ENCODE measurements at regions not wholly inside any gene's neighbourhood (a gene's known extent, or its start where the extent isn't known, plus 50 kb on each side); places are given as distances from the start of the nearest gene placed in this dataset.

DNA sequence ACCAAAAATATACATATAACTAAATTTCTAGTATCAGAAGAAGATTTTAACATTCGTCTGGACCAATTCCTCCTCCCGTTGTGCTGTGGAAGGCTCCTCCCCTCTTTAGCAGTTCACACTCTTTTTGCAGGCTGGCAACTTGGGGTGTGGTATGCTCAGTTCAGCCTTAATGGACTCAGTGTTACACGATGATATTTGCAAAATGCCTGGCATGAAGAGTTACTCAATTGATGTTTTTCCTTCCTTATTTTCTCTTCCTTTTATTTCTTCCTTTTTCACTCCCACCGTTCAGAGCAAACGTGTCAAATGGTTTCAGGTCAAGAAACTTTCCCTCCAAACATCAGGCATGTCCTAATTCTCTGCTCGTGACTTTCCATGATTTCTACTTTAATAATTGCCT, 248.3 kb downstream of the PHF14 start:
- WGBS, result 77% methylated on average over 6 of the region's 6 CpGs
- intact Hi-C loops (cut with DNase I), result no loop called here
- Histone ChIP-seq H3K9me3 (no peaks in the 10 kb centered on the region), H3K4me1 (replicated peaks) (no peaks in the 10 kb centered on the region), H3K27ac (no peak overlapping the region), H3K27me3 (replicated peaks; ENCODE audit: insufficient read depth) (no peaks in the 10 kb centered on the region), H3K4me3 (no peak overlapping the region), H3K36me3 (no peaks in the 10 kb centered on the region)
- no peak for DNase-seq (ENCODE audit: low spot score)
- no peak for TF ChIP-seq POLR2A (IDR thresholded peaks at IDR 0.05)
- TF ChIP-seq POLR2AphosphoS5 (IDR thresholded peaks at IDR 0.05), result no peak
- TF ChIP-seq CTCF (IDR thresholded peaks at IDR 0.05), result no peak

- DNase-seq (ENCODE audit: low spot score), result no peak
- H3K36me3 ChIP-seq, result no peaks in the 10 kb centered on the region
- H3K9me3 ChIP-seq, result no peaks in the 10 kb centered on the region
- no peaks in the 10 kb centered on the region for H3K4me1 ChIP-seq (replicated peaks)
- no peak overlapping the region for H3K27ac ChIP-seq
- H3K27me3 ChIP-seq (replicated peaks; ENCODE audit: insufficient read depth), result no peaks in the 10 kb centered on the region
- TF ChIP-seq POLR2AphosphoS5 (IDR thresholded peaks at IDR 0.05) (no peak), POLR2A (IDR thresholded peaks at IDR 0.05) (no peak), CTCF (IDR thresholded peaks at IDR 0.05) (no peak)
- intact Hi-C loops (cut with DNase I), result no loop called here
- no peak overlapping the region for H3K4me3 ChIP-seq
These were observed 250.9 kb downstream of the PHF14 start for GRCh38 chr7:11224535-11224934.

GRCh38 chr7:11228515-11228914, 254.8 kb downstream of the PHF14 start:
- WGBS, result 7% methylated on average over 2 of the region's 2 CpGs
- Histone ChIP-seq H3K4me3 (no peak overlapping the region), H3K27me3 (replicated peaks; ENCODE audit: insufficient read depth) (no peaks in the 10 kb centered on the region), H3K27ac (peak overlapping the region in 1 of 2 donors; percentile 21), H3K4me1 (replicated peaks) (no peaks in the 10 kb centered on the region), H3K9me3 (no peaks in the 10 kb centered on the region), H3K36me3 (no peaks in the 10 kb centered on the region)
- no peak for TF ChIP-seq CTCF (IDR thresholded peaks at IDR 0.05)
- TF ChIP-seq POLR2AphosphoS5 (IDR thresholded peaks at IDR 0.05), result peak; percentile 82
- TF ChIP-seq POLR2A (IDR thresholded peaks at IDR 0.05), result no peak
- DNase-seq (ENCODE audit: low spot score), result peak; percentile 79
- intact Hi-C loops (cut with DNase I), result no loop called here

DNA sequence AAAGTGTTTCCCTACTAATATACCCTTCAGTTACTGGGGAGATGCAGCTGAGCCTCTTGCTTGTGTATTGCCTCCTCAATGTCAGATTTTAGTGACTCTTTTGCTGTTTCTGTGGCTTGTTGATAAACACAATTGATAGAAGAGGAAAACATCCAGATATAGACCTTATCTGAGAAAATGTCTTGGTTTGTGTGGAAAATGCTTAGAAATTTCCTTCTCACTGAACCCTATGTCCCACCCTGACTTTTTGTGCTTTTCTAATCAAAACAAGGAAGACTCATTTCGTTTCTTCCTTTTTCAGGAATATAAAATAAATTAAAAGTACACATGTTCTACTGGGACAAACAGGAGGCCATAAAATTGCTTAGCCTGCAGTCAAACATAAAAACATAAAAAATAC, 257.5 kb downstream of the PHF14 start:
- H3K9me3 ChIP-seq, result no peaks in the 10 kb centered on the region
- no peak overlapping the region for H3K4me3 ChIP-seq
- intact Hi-C loops (cut with DNase I), result no loop called here
- WGBS, result 40% methylated on average over 1 of the region's 1 CpG
- no peak for TF ChIP-seq CTCF (IDR thresholded peaks at IDR 0.05)
- TF ChIP-seq POLR2A (IDR thresholded peaks at IDR 0.05), result no peak
- H3K27ac ChIP-seq, result no peak overlapping the region
- H3K4me1 ChIP-seq (replicated peaks), result no peaks in the 10 kb centered on the region
- DNase-seq (ENCODE audit: low spot score), result no peak
- H3K36me3 ChIP-seq, result no peaks in the 10 kb centered on the region
- H3K27me3 ChIP-seq (replicated peaks; ENCODE audit: insufficient read depth), result no peaks in the 10 kb centered on the region

DNA sequence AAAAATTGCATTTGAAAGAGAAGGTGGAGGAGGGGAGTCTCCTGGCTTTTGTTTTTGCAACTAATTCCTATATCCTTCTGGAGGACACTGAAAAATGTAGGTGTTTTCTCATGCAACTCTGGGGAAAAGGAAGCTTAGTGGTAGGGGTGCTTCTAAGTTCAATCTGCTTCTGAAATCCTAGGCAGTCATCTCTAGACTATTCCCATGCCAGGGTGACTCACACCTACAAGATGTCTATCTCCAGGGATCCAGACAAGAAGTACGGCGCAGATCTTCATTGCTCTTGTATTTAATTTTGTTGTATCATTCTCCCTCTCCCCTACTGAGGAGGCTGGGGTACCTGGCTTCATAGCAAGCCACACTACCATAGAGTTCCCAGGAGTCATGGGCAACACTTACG, 258.8 kb downstream of the PHF14 start:
- WGBS, result 76% methylated on average over 3 of the region's 3 CpGs
- DNase-seq (ENCODE audit: low spot score), result no peak
- intact Hi-C loops (cut with DNase I), result no loop called here
- Histone ChIP-seq H3K4me1 (replicated peaks) (no peaks in the 10 kb centered on the region), H3K27me3 (replicated peaks; ENCODE audit: insufficient read depth) (no peaks in the 10 kb centered on the region), H3K27ac (no peak overlapping the region), H3K9me3 (no peaks in the 10 kb centered on the region), H3K4me3 (no peak overlapping the region), H3K36me3 (no peaks in the 10 kb centered on the region)
- TF ChIP-seq CTCF (IDR thresholded peaks at IDR 0.05) (no peak), POLR2A (IDR thresholded peaks at IDR 0.05) (no peak), POLR2AphosphoS5 (IDR thresholded peaks at IDR 0.05) (no peak)
